ENCODE measurements at regions not wholly inside any gene's neighbourhood (a gene's known extent, or its start where the extent isn't known, plus 50 kb on each side); places are given as distances from the start of the nearest gene placed in this dataset.

DNA sequence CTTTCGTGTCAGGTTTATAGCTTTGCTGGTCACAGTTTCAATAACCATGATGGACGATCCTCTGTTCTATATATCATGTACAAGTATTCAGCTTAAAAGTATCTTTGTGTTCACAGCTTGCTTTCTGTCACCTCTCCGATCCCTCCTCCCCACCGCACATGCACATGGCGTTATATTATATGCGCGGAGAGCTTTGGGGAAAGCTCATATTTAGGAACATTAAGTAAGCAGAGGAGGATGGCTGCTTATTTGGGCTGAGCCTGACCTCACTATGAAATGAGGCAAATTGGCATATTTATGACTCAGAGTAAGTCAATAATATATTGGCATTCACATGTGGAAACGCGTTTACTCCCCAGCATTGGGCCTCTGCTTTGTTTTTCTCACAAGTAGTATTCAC, 360.5 kb downstream of the HLX start:
- Histone ChIP-seq H3K79me2 (ENCODE audit: control insufficient read depth, insufficient read depth, low read length) (no peaks in the 10 kb centered on the region), H3K4me2 (ENCODE audit: insufficient read depth, low read length) (no peak overlapping the region), H3K9ac (replicated peaks; ENCODE audit: extremely low read depth, insufficient read depth, low read length) (no peak overlapping the region), H3K36me3 (ENCODE audit: control insufficient read depth in 2 of 2, extremely low read depth in 1 of 2, insufficient read depth in 2 of 2, low read length in 2 of 2) (no peaks in the 10 kb centered on the region), H3K4me3 (replicated peaks in 1 of 3; ENCODE audit: insufficient read depth in 1 of 3, low read depth in 1 of 3, low read length in 3 of 3) (no peak overlapping the region), H3K9me3 (replicated peaks; ENCODE audit: control insufficient read depth, insufficient read depth, low read length) (no peaks in the 10 kb centered on the region), H3K9me1 (replicated peaks; ENCODE audit: control insufficient read depth, extremely low read depth, insufficient read depth, low read length) (no peaks in the 10 kb centered on the region), H4K20me1 (replicated peaks; ENCODE audit: control insufficient read depth, extremely low read depth, insufficient read depth, low read length) (no peaks in the 10 kb centered on the region), H3K27me3 (ENCODE audit: control insufficient read depth in 2 of 2, insufficient read depth in 2 of 2, low read length in 2 of 2) (no peaks in the 10 kb centered on the region), H3K4me1 (ENCODE audit: control insufficient read depth, extremely low read depth, insufficient read depth, low read length) (no peaks in the 10 kb centered on the region), H2AFZ (ENCODE audit: low read depth, low read length) (no peak overlapping the region), H3K27ac (ENCODE audit: insufficient read depth, low read depth, low read length) (no peak overlapping the region)
- POLR2A ChIA-PET = no interaction called here
- no TSS peak for BruUV-seq (replicated peaks)
- no peak for FAIRE-seq
- CTCF ChIA-PET = interaction anchor here (0.6 kb wide), 1 partner anchor 39 kb away, joined by 3 read pairs; no protein-coding TSS in a partner anchor
- TF ChIP-seq POLR2A (IDR thresholded peaks at IDR 0.05; ENCODE audit: low read depth, low read length) = no peak
- no peak for TF ChIP-seq GATA2 (IDR thresholded peaks at IDR 0.05; ENCODE audit: insufficient read depth, insufficient read length, low read depth, low read length)
- TF ChIP-seq EZH2 (IDR thresholded peaks at IDR 0.05; ENCODE audit: borderline replicate concordance, low read depth, low read length, severe bottlenecking) = no peak
- no peak for TF ChIP-seq MYC (IDR thresholded peaks at IDR 0.05; ENCODE audit: low read depth, low read length)
- TF ChIP-seq FOS (IDR thresholded peaks at IDR 0.05; ENCODE audit: borderline replicate concordance, insufficient read depth, low read length) = no peak
- TF ChIP-seq MAX (IDR thresholded peaks at IDR 0.05; ENCODE audit: insufficient read depth, insufficient read length) = no peak
- no peak for TF ChIP-seq JUN (IDR thresholded peaks at IDR 0.05; ENCODE audit: borderline replicate concordance, insufficient read depth, insufficient read length, low read depth)
- no peak for TF ChIP-seq POLR2AphosphoS5 (IDR thresholded peaks at IDR 0.05; ENCODE audit: insufficient read depth, low read depth, low read length)
- TF ChIP-seq CTCF (IDR thresholded peaks at IDR 0.05; ENCODE audit: extremely low read depth in 1 of 2, insufficient read depth in 1 of 2, low read depth in 1 of 2, low read length in 2 of 2) = no peak
- intact Hi-C loops (cut with micrococcal nuclease) = no loop called here
- dilution Hi-C loops (cut with MboI; ENCODE audit: extremely low pct_ligation_motif_present, low sequenced_read_pairs) = no loop called here
- no peak for DNase-seq (ENCODE audit: low read depth, low spot score)
